SK-N-SH treated with all-trans-retinoic acid at 6 μM for 48 hours (cell line): ENCODE measurements at regions not wholly inside any gene's neighbourhood (a gene's known extent, or its start where the extent isn't known, plus 50 kb on each side); places are given as distances from the start of the nearest gene placed in this dataset.

Source experiments
- ATAC-seq: fragments of 200-7000 bp; cut with Tn5 transposase; 3 replicates; pipeline ENCODE4 v1.9.1; 2020; ENCODE audit warnings: mild to moderate bottlenecking, moderate library complexity
- ARNTL ChIP-seq: fragments of 450-650 bp; formaldehyde crosslinking; IDR thresholded peaks from 2 replicates; pipeline ENCODE4 v1.5.0; 2020; ENCODE audit warnings: low read depth, mild to moderate bottlenecking, moderate library complexity, borderline replicate concordance
- ESRRG ChIP-seq: fragments of 250-450 bp; sonication (Bioruptor Pico); IDR thresholded peaks from 2 replicates; pipeline ENCODE4 v1.6.1; 2021; ENCODE audit warnings: mild to moderate bottlenecking
- GLIS3 ChIP-seq: fragments of 250-450 bp; sonication (Bioruptor Pico); IDR thresholded peaks from 2 replicates; pipeline ENCODE4 v1.5.0; 2020; ENCODE audit warnings: mild to moderate bottlenecking, moderate library complexity
- ISL1 ChIP-seq: fragments of 250-450 bp; sonication (Bioruptor Pico); IDR thresholded peaks from 2 replicates; pipeline ENCODE4 v2.1.2; 2022; ENCODE audit warnings: mild to moderate bottlenecking, moderate library complexity
- OSR1 ChIP-seq: fragments of 250-450 bp; sonication (Bioruptor Pico); IDR thresholded peaks from 2 replicates; pipeline ENCODE4 v1.8.0; 2022; ENCODE audit warnings: moderate library complexity, mild to moderate bottlenecking, inconsistent platforms
- PPARA ChIP-seq: fragments of 250-450 bp; sonication (Bioruptor Pico); IDR thresholded peaks from 2 replicates; pipeline ENCODE4 v1.5.0; 2020; ENCODE audit warnings: mild to moderate bottlenecking, borderline replicate concordance
- RARB ChIP-seq: fragments of 250-450 bp; sonication (Bioruptor Pico); IDR thresholded peaks from 2 replicates; pipeline ENCODE4 v1.8.0; 2021; ENCODE audit warnings: mild to moderate bottlenecking, moderate library complexity
- SNAI2 ChIP-seq: fragments of 250-450 bp; sonication (Bioruptor Pico); IDR thresholded peaks from 2 replicates; pipeline ENCODE4 v1.5.0; 2020; ENCODE audit warnings: mild to moderate bottlenecking, moderate library complexity
- TOX ChIP-seq: fragments of 250-450 bp; sonication (Bioruptor Pico); IDR thresholded peaks from 2 replicates; pipeline ENCODE4 v1.8.0; 2021; ENCODE audit warnings: mild to moderate bottlenecking, moderate library complexity, borderline replicate concordance
- ZC3H10 ChIP-seq: fragments of 250-450 bp; sonication (Bioruptor Pico); IDR thresholded peaks from 2 replicates; pipeline ENCODE4 v1.5.1; 2021; ENCODE audit warnings: mild to moderate bottlenecking, moderate library complexity
- ZFP3 ChIP-seq: fragments of 250-450 bp; sonication (Bioruptor Pico); IDR thresholded peaks from 2 replicates; pipeline ENCODE4 v1.5.0; 2020; ENCODE audit warnings: mild to moderate bottlenecking, moderate library complexity
- ZFP30 ChIP-seq: fragments of 450-650 bp; formaldehyde crosslinking; IDR thresholded peaks from 2 replicates; pipeline ENCODE4 v1.5.0; 2022; ENCODE audit warnings: mild to moderate bottlenecking, moderate library complexity
- ZNF565 ChIP-seq: fragments of 450-650 bp; formaldehyde crosslinking; conservative IDR thresholded peaks from 2 replicates; pipeline ENCODE4 v1.5.0; 2020; ENCODE audit warnings: low read depth, mild to moderate bottlenecking, moderate library complexity
- ZNF70 ChIP-seq: fragments of 450-650 bp; formaldehyde crosslinking; IDR thresholded peaks from 2 replicates; pipeline ENCODE4 v1.5.0; 2020; ENCODE audit warnings: mild to moderate bottlenecking, moderate library complexity
- ZNF8 ChIP-seq: fragments of 450-650 bp; formaldehyde crosslinking; IDR thresholded peaks from 2 replicates; pipeline ENCODE4 v1.5.0; 2020; ENCODE audit warnings: mild to moderate bottlenecking, moderate library complexity
- TF ChIP-seq, protein P1 (sequence below): fragments of 250-450 bp; sonication (Bioruptor Pico); IDR thresholded peaks from 2 replicates; pipeline ENCODE4 v1.5.1; 2020; ENCODE audit warnings: low read depth, mild to moderate bottlenecking, moderate library complexity
- TF ChIP-seq, protein P2 (sequence below): fragments of 250-450 bp; sonication (Bioruptor Pico); IDR thresholded peaks from 2 replicates; pipeline ENCODE4 v1.5.1; 2021; ENCODE audit warnings: mild to moderate bottlenecking, moderate library complexity
- TF ChIP-seq, protein P3 (sequence below): fragments of 250-450 bp; sonication (Bioruptor Pico); IDR thresholded peaks from 2 replicates; pipeline ENCODE4 v1.5.0; 2020; ENCODE audit warnings: mild to moderate bottlenecking, moderate library complexity
- TF ChIP-seq, protein P4 (sequence below): fragments of 250-450 bp; sonication (Bioruptor Pico); IDR thresholded peaks from 2 replicates; pipeline ENCODE4 v1.8.0; 2021; ENCODE audit warnings: low read depth, mild to moderate bottlenecking, moderate library complexity, borderline replicate concordance
- TF ChIP-seq, protein P5 (sequence below): fragments of 250-450 bp; sonication (Bioruptor Pico); IDR thresholded peaks from 2 replicates; pipeline ENCODE4 v1.8.0; 2020; ENCODE audit warnings: mild to moderate bottlenecking, moderate library complexity, borderline replicate concordance

DNA sequence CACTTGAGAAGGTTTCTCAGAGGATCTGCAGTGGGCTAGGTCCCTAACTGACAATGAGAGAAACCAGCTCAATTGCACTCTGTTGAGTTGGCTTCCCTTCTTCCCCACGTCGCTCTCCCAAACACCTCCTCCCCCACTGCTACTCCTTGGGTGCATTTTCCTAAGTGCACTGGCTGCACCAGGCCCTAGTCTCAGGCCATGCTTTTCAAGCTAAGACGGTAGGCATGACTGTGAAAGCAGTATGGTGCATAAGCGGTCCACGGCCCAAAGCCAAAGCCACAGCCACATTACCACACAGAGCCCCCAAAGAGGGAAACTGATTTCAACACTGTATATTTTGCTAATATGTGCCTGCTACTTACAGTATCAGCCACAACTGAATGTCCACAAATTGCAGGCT is 62.1 kb upstream of the RBM24 start:
- no peak for ATAC-seq
- no peak for TF ChIP-seq GLIS3 (CRISPR knock-in tag)
- no peak for TF ChIP-seq ESRRG (CRISPR knock-in tag)
- no peak for TF ChIP-seq SNAI2 (CRISPR knock-in tag)
- no peak for TF ChIP-seq OSR1 (CRISPR knock-in tag)
- no peak for TF ChIP-seq ARNTL (CRISPR knock-in tag)
- TF ChIP-seq, protein P1, sequence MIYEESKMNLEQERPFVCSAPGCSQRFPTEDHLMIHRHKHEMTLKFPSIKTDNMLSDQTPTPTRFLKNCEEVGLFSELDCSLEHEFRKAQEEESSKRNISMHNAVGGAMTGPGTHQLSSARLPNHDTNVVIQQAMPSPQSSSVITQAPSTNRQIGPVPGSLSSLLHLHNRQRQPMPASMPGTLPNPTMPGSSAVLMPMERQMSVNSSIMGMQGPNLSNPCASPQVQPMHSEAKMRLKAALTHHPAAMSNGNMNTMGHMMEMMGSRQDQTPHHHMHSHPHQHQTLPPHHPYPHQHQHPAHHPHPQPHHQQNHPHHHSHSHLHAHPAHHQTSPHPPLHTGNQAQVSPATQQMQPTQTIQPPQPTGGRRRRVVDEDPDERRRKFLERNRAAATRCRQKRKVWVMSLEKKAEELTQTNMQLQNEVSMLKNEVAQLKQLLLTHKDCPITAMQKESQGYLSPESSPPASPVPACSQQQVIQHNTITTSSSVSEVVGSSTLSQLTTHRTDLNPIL: no peak
- no peak for TF ChIP-seq ZFP3 (CRISPR knock-in tag)
- no peak for TF ChIP-seq RARB
- no peak for TF ChIP-seq PPARA
- no peak for TF ChIP-seq TOX
- TF ChIP-seq, protein P2, sequence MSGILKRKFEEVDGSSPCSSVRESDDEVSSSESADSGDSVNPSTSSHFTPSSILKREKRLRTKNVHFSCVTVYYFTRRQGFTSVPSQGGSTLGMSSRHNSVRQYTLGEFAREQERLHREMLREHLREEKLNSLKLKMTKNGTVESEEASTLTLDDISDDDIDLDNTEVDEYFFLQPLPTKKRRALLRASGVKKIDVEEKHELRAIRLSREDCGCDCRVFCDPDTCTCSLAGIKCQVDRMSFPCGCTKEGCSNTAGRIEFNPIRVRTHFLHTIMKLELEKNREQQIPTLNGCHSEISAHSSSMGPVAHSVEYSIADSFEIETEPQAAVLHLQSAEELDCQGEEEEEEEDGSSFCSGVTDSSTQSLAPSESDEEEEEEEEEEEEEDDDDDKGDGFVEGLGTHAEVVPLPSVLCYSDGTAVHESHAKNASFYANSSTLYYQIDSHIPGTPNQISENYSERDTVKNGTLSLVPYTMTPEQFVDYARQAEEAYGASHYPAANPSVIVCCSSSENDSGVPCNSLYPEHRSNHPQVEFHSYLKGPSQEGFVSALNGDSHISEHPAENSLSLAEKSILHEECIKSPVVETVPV (CRISPR knock-in tag): no peak
- no peak for TF ChIP-seq ISL1 (CRISPR knock-in tag)
- TF ChIP-seq ZNF8 (CRISPR knock-in tag): no peak
- TF ChIP-seq, protein P3, sequence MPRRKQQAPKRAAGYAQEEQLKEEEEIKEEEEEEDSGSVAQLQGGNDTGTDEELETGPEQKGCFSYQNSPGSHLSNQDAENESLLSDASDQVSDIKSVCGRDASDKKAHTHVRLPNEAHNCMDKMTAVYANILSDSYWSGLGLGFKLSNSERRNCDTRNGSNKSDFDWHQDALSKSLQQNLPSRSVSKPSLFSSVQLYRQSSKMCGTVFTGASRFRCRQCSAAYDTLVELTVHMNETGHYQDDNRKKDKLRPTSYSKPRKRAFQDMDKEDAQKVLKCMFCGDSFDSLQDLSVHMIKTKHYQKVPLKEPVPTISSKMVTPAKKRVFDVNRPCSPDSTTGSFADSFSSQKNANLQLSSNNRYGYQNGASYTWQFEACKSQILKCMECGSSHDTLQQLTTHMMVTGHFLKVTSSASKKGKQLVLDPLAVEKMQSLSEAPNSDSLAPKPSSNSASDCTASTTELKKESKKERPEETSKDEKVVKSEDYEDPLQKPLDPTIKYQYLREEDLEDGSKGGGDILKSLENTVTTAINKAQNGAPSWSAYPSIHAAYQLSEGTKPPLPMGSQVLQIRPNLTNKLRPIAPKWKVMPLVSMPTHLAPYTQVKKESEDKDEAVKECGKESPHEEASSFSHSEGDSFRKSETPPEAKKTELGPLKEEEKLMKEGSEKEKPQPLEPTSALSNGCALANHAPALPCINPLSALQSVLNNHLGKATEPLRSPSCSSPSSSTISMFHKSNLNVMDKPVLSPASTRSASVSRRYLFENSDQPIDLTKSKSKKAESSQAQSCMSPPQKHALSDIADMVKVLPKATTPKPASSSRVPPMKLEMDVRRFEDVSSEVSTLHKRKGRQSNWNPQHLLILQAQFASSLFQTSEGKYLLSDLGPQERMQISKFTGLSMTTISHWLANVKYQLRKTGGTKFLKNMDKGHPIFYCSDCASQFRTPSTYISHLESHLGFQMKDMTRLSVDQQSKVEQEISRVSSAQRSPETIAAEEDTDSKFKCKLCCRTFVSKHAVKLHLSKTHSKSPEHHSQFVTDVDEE (CRISPR knock-in tag): no peak
- no peak for TF ChIP-seq ZNF70 (CRISPR knock-in tag)
- TF ChIP-seq ZC3H10 (CRISPR knock-in tag): no peak
- no peak for TF ChIP-seq ZFP30 (CRISPR knock-in tag)

DNA sequence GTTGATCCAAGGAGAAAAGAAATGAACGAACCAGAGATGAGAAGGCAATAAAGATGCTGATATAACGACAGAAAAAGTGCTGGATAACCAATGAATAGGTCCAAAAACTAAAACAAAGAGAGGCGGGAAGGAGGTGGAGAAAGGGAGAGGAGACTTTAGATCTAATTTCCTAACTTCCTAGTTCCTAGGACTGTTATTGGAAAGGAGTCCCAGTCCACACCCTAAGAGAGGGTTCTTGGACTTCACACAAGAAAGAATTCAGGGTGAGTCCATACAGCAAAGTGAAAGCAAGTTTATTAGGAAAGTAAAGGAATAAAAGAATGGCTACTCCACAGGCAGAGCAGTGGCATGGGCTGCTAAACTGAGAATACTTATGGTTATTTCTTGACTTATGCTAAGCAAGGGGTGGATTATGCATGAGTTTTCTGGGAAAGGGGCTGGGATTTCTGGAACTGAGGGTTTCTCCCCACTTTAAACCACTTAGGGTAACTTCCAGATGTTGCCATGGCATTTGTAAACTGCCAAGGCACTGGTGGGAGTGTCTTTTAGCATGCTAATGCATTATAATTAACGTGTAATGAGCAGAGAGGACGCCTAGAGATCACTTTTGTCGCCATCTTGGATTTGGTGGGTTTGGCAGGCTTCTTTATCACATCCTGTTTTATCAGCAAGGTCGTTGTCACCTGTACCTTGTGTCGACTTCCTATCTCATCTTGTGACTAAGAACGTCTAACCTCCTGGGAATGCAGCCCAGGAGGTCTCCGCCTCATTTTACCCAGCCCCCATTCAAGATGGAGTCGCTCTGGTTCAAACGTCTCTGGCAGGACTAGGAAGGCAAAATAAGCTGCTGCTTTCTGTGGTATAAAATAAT is 60.9 kb upstream of the RBM24 start:
- no peak for TF ChIP-seq TOX
- TF ChIP-seq, protein P3 (CRISPR knock-in tag): no peak
- no peak for TF ChIP-seq ZFP30 (CRISPR knock-in tag)
- TF ChIP-seq ZNF565 (CRISPR knock-in tag): no peak
- TF ChIP-seq ESRRG (CRISPR knock-in tag): no peak
- TF ChIP-seq ZNF70 (CRISPR knock-in tag): no peak
- TF ChIP-seq, protein P4, sequence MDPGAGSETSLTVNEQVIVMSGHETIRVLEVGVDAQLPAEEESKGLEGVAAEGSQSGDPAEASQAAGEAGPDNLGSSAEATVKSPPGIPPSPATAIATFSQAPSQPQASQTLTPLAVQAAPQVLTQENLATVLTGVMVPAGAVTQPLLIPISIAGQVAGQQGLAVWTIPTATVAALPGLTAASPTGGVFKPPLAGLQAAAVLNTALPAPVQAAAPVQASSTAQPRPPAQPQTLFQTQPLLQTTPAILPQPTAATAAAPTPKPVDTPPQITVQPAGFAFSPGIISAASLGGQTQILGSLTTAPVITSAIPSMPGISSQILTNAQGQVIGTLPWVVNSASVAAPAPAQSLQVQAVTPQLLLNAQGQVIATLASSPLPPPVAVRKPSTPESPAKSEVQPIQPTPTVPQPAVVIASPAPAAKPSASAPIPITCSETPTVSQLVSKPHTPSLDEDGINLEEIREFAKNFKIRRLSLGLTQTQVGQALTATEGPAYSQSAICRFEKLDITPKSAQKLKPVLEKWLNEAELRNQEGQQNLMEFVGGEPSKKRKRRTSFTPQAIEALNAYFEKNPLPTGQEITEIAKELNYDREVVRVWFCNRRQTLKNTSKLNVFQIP (CRISPR knock-in tag): no peak
- TF ChIP-seq SNAI2 (CRISPR knock-in tag): no peak
- TF ChIP-seq ARNTL (CRISPR knock-in tag): no peak
- TF ChIP-seq ISL1 (CRISPR knock-in tag): no peak
- no peak for TF ChIP-seq ZNF8 (CRISPR knock-in tag)
- TF ChIP-seq ZC3H10 (CRISPR knock-in tag): no peak
- TF ChIP-seq, protein P5, sequence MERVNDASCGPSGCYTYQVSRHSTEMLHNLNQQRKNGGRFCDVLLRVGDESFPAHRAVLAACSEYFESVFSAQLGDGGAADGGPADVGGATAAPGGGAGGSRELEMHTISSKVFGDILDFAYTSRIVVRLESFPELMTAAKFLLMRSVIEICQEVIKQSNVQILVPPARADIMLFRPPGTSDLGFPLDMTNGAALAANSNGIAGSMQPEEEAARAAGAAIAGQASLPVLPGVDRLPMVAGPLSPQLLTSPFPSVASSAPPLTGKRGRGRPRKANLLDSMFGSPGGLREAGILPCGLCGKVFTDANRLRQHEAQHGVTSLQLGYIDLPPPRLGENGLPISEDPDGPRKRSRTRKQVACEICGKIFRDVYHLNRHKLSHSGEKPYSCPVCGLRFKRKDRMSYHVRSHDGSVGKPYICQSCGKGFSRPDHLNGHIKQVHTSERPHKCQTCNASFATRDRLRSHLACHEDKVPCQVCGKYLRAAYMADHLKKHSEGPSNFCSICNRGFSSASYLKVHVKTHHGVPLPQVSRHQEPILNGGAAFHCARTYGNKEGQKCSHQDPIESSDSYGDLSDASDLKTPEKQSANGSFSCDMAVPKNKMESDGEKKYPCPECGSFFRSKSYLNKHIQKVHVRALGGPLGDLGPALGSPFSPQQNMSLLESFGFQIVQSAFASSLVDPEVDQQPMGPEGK (CRISPR knock-in tag): no peak
- ATAC-seq: no peak
